Retina (tissue), 1 donor: ENCODE measurements at regions not wholly inside any gene's neighbourhood (a gene's known extent, or its start where the extent isn't known, plus 50 kb on each side); places are given as distances from the start of the nearest gene placed in this dataset.
A peak's percentile ranks its signal among the peaks of the same experiment; 100 is the strongest.
"Not testable (repeated sequence)": the region's sequence is repeated elsewhere in the genome, so short reads cannot be mapped to it uniquely, and the experiment has no call there.

Experiments
- DNase-seq: peaks from one replicate; pipeline ENCODE4 v3.0.0-alpha.2; 2016

DNA sequence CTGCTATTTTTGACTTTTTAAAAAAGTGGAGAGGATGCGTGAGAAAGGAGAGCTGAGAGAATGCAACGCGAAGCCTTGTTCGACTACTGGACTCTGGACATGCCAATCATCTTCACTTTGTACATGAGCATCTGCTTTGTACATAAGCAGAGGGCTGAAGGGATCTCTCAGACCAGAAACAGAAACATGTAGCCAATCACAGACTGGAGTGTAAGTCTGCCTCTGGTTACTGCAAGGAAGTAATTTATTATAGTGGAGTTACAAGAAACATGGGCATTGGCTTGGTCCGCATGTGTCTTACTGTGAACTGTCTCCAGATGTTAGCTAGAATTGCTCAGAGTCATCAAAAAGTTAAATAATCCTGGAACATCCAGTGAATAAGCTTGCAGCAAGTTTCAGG lies 190.0 kb upstream of the GRAMD2B start:
- no peak for DNase-seq

DNA sequence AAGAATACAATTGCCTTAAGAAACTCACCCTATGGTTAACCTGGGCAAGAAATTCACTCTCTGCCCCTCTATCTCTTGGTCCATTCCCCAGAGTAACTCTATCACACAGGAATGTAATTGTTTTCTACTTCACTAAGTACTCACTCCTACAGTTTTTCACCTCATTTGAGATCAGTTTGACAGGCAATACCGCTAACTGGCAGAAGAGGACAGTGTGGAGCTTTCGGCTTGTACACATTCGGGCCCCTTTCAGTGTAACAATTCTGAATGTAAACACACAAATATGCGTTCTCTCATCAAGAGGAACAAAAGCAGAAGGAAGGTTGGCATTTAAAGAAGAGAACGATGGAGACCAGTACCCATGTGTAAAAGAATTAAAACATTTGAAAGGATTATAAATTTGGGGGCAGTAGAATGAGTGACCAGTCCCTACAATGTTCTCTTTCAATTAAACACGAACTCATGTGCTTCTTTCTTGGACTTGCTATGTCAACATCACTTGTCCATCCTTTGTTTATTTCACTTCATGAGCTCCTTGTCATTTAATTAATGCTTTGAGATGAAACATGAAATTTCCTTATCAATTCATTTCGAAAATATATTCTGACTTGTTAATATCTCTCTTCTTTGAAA lies 188.5 kb upstream of the GRAMD2B start:
- peak; percentile 60 for DNase-seq

DNA sequence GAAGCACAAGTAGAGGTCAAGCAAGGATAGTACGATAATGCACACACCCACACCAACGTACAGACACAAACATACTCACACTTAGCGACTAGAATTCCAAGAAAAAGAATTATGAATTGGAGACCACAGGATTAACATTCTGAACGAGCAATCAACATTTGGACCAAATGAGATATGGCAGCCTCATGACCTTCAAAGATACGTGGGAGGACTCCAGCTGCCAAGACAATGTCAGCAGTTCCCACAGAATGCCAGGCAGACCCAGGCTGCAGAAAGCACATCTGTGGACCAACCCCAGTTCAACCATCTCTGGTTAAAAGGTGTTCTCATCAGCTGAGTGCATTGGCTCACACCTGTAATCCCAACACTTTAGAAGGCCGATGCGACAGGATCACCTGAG lies 187.6 kb upstream of the GRAMD2B start:
- DNase-seq = no peak

GRCh38 chr5:126236994-126237393 lies 186.2 kb upstream of the GRAMD2B start:
- no peak for DNase-seq

- no peak for DNase-seq
Observed at GRCh38 chr5:126248611-126249010, 174.6 kb upstream of the GRAMD2B start.

DNA sequence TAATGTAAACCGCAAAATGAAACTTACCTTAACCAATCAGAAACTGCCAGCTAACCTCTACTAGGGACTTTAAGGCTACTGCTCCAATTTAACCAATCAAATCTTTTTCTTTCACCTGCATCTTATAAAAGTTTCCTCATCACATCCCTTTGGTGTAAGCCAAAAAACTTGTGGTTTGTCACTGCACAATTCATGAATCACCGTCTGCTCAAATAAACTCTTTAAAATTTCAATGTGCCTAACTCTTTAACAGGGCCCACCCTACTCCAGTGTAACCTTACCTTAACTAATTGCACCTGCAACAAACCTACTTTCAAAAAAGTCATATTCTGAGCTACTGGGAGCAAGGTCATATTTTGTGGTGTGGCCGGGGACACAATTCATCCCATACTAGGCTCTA lies 172.2 kb upstream of the GRAMD2B start:
- DNase-seq = no peak

DNA sequence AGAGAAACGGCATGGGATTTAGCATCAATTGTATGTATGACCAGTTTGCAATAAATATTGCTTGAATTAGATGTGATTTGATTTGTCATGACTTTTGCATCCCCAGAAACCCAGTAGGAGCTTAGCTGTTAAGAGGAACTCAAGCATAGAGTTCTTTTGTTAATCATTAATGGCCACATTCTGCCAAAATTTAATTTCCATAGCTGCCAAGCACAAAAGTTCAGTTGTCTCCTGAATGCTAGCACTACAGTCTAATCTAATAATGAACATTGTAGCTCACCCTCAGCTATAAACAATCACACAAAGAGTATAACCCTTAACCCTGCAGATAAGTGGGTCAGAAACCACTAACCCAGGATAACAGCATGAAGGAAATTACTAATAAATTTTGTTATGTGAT lies 169.8 kb upstream of the GRAMD2B start:
- DNase-seq = no peak

- no peak for DNase-seq
Observed at GRCh38 chr5:126263591-126264184, 159.5 kb upstream of the GRAMD2B start.

DNA sequence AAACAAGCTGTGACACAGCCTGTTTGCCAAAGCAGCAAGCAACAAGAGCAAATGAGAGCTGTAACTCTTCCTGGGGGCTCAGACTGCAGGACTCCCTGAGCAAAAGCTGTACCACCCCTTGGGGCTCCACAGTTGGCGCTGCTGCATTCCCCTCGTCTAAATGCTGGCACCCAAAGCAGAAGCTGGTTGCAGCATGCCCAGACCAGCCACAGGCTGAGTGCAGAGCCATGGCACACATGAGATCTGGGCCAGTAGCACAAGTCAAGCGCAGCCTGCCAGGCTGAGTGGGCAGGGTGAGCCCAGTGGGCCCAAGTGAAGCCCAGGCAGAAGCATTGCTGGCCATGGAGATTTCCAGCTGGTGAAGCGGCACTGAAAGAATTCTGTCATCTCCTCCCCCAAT lies 157.3 kb upstream of the GRAMD2B start:
- no peak for DNase-seq

- no peak for DNase-seq
Observed at GRCh38 chr5:126267438-126267837, 155.8 kb upstream of the GRAMD2B start.

DNA sequence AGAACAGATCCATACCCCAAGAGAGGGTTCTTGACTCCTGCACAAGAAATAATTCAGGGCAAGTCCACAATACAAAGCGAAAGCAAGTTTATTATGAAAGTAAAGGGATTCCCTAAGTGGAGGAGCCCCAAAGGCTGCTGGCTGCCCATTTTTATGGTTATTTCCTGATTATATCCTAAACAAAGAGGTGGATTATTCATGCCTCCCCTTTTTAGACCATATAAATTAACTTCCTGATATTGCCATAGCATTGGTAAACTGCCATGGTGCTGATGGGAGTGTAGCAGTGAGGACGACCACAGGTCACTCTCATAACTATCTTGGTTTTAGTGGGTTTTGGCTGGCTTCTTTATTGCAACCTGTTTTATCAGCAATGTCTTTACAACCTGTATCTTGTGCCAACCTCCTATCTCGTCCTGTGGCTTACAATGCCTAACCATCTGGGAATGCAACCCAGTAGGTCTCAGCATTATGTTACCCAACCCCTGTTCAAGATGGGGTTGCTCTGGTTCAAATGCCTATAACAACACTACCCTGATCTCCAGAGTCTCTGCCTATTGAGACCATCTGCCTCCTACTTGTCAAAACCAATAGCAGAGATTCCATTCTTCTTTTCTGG lies 154.4 kb upstream of the GRAMD2B start:
- no peak for DNase-seq

DNA sequence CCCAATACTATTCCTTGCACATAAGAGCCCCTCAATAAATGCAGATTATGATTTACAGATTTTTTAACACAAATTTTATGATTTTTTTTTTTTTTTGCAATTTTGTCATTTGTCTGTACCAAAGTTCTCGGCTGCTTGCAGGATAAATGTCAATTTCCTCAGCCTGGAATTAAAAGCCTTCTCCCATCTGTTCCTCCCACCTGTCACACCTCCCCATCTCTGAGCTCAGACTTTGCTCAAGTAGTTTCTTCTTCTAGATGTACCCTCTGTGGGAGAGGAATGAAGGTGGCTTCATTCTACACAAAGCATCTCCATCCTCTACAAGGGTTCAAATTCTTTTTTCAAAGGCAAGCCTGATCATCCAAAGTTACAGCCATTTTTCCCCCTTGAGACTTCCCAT lies 153.7 kb upstream of the GRAMD2B start:
- no peak for DNase-seq

- no peak for DNase-seq
Observed at GRCh38 chr5:126271141-126271540, 152.1 kb upstream of the GRAMD2B start.

DNA sequence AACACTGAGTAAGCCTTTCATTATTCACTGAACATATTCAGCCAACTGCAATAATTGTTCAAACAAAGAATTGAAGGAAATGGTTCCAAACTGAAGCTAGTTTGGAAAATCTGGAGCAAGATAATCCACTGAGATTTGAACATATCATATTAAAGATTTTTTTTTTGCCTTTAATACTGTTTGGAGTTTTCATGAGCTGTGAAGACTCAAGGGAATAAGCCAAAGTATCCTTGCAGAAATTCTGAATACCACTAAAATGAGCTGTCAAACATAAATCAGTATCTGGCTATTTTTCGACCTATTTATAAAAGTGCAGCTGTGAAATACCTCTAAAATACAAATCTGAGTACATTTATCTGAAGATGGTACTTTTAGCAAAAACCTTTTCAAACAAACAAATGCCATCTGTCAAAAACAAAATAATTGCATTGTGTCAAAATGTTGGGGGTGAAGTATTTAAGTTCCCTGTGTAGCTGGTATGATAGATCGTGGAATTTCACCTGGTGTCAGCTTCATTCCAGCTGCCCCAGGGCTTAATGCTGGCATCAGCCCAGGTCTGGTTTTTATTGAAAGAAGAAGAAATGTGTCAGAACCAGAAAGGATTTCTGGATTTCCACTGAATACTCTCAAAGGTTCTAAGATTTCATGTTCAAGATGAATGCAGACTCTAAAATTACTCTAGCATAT lies 149.0 kb upstream of the GRAMD2B start:
- no peak for DNase-seq

DNA sequence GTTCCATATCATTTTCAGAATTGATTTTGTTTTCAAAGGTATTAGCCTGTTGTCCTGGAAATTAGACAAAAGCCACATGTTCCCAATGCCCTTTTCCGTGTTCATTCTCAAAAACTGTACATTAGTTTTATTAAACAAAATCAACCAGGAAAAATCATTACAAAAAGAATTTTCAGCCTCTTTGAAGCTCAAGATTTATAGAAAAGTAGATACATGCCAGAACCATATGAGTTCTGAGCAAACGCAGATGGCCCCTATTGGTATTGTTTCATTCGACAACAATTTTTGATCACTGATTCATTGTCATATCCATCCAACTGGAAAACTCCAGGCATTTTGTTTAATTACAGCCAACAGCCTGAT lies 148.5 kb upstream of the GRAMD2B start:
- DNase-seq = no peak

GRCh38 chr5:126277762-126278161 lies 145.4 kb upstream of the GRAMD2B start:
- DNase-seq = no peak

GRCh38 chr5:126280343-126280742 lies 142.9 kb upstream of the GRAMD2B start:
- DNase-seq = no peak

- DNase-seq = peak; percentile 23
Observed at GRCh38 chr5:126280846-126281245, 142.4 kb upstream of the GRAMD2B start.

DNA sequence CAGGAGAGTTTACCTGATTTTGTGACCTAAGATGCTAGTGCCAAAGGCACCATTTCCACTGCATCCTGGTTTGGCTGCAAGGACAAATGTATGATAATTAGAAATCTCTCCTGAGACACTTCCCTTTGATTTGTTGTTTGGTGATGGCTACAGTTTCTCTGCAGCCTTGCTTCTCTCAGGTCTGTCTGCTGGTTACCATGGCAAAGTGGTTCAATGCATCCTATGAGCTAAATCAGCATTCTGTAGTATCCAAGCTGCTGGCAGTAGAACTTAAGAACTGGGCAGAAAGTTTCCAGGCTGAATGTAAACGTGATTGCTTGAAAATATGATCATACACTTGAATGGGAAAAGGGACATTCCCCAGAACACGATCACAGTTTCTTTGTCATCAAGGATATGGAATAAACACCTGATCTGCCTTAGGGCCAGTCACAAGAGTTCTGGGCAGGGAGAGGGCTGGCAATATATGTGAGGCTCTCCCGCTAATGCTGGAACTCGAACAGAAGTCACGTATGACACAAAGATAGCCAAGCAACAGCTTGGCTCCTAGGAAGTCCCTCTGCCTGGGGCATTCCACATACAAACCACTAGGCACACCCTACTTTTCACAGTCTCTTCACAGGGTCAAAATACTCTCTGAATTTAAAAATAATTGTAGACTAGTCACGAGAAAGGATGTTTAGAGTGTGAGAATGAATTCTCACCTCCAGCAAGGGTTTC lies 138.1 kb upstream of the GRAMD2B start:
- DNase-seq = no peak

DNA sequence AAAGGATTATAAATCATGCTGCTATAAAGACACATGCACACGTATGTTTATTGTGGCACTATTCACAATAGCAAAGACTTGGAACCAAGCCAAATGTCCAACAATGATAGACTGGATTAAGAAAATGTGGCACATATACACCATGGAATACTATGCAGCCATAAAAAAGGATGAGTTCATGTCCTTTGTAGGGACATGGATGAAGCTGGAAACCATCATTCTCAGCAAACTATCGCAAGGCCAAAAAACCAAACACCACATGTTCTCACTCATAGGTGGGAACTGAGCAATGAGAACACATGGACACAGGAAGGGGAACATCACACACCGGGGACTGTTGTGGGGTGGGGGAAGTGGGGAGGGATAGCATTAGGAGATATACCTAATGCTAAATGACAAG lies 127.1 kb upstream of the GRAMD2B start:
- DNase-seq = not testable (repeated sequence)

GRCh38 chr5:126300293-126300692 lies 122.9 kb upstream of the GRAMD2B start:
- no peak for DNase-seq

DNA sequence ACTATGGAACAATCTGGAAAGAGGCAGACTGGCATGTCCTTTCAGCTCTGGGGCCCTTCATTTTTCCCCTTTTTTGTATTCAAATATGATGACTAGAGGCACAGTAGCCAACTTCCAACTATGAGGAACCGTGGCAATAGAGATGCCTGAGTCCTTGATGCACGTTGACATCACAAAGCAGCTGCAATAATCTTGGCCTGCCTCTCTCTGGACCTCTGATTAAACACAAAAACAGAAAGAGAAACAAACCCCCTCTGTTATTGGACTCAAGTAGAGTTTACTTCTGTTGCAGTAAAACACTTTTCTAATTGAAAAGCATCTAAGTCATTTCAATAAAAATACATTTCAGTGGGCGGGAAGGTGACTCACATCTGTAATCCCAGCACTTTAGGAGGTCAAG lies 122.2 kb upstream of the GRAMD2B start:
- DNase-seq = no peak

GRCh38 chr5:126309860-126310259 lies 113.3 kb upstream of the GRAMD2B start:
- no peak for DNase-seq

GRCh38 chr5:126311766-126312165 lies 111.4 kb upstream of the GRAMD2B start:
- DNase-seq = no peak
